Astrocyte (in vitro differentiated cells and primary cell): ENCODE measurements at regions not wholly inside any gene's neighbourhood (a gene's known extent, or its start where the extent isn't known, plus 50 kb on each side); places are given as distances from the start of the nearest gene placed in this dataset.
A peak's percentile ranks its signal among the peaks of the same experiment; 100 is the strongest.

Source experiments
- DNase-seq: peaks from one replicate; pipeline ENCODE4 v3.0.0-alpha.2; 2010; ENCODE audit warnings: low read depth
- FAIRE-seq: peaks from 2 replicates; lab custom pipeline; 2011; peaks lifted over from hg19 to GRCh38; lab: Jason Lieb, UNC
- H2AFZ ChIP-seq: 2 replicates; pipeline ENCODE4 v1.6.0; 2012; ENCODE audit warnings: low read depth, low read length, inconsistent platforms
- H3K27ac ChIP-seq: 2 replicates; pipeline ENCODE4 v1.5.1; 2011; ENCODE audit warnings: low read depth, low read length, inconsistent platforms
- H3K27me3 ChIP-seq: 2 replicates; pipeline ENCODE4 v1.6.0; 2011; ENCODE audit warnings: low read length, inconsistent platforms; ENCODE audit not compliant: insufficient read depth
- H3K36me3 ChIP-seq: 2 replicates; pipeline ENCODE4 v1.5.1; 2011; ENCODE audit warnings: low read length, inconsistent platforms; ENCODE audit not compliant: insufficient read depth
- H3K4me1 ChIP-seq: 2 replicates; pipeline ENCODE4 v1.5.1; 2011; ENCODE audit warnings: low read length, inconsistent platforms; ENCODE audit not compliant: insufficient read depth
- H3K4me2 ChIP-seq: 2 replicates; pipeline ENCODE4 v1.6.0; 2012; ENCODE audit warnings: low read length, inconsistent platforms
- H3K4me3 ChIP-seq: 2 replicates; pipeline ENCODE4 v1.5.1; 2011; ENCODE audit warnings: low read depth, mild to moderate bottlenecking, low read length, inconsistent platforms; ENCODE audit not compliant: insufficient read depth
- H3K79me2 ChIP-seq: 2 replicates; pipeline ENCODE4 v1.6.0; 2012; ENCODE audit warnings: mild to moderate bottlenecking, low read length, inconsistent platforms; ENCODE audit not compliant: insufficient read depth
- H3K9ac ChIP-seq: 2 replicates; pipeline ENCODE4 v1.6.0; 2012; ENCODE audit warnings: mild to moderate bottlenecking, low read length, inconsistent platforms
- H3K9me3 ChIP-seq: 2 replicates; pipeline ENCODE4 v1.5.1; 2012; ENCODE audit warnings: low read depth, mild to moderate bottlenecking, low read length, inconsistent platforms; ENCODE audit not compliant: insufficient read depth
- H4K20me1 ChIP-seq: 2 replicates; pipeline ENCODE4 v1.6.0; 2012; ENCODE audit warnings: low read length, inconsistent platforms; ENCODE audit not compliant: insufficient read depth
- H3K27ac Mint-ChIP-seq: one replicate; pipeline ENCODE4 v1.8.0; 2021; ENCODE audit warnings: mild to moderate bottlenecking, mixed read lengths; ENCODE audit not compliant: unreplicated experiment
- H3K27me3 Mint-ChIP-seq: one replicate; pipeline ENCODE4 v1.8.0; 2021; ENCODE audit warnings: low read depth, mixed read lengths; ENCODE audit not compliant: unreplicated experiment
- H3K36me3 Mint-ChIP-seq: one replicate; pipeline ENCODE4 v1.8.0; 2021; ENCODE audit warnings: low read depth, mixed read lengths; ENCODE audit not compliant: unreplicated experiment
- H3K4me1 Mint-ChIP-seq: one replicate; pipeline ENCODE4 v1.8.0; 2021; ENCODE audit warnings: low read depth, mixed read lengths; ENCODE audit not compliant: unreplicated experiment
- H3K4me3 Mint-ChIP-seq: one replicate; pipeline ENCODE4 v1.8.0; 2021; ENCODE audit warnings: mild to moderate bottlenecking, moderate library complexity, mixed read lengths; ENCODE audit not compliant: unreplicated experiment
- H3K9me3 Mint-ChIP-seq: one replicate; pipeline ENCODE4 v1.8.0; 2021; ENCODE audit warnings: mild to moderate bottlenecking, mixed read lengths; ENCODE audit not compliant: unreplicated experiment
- EZH2 ChIP-seq: IDR thresholded peaks from 2 replicates; pipeline ENCODE4 v1.6.1; 2012; ENCODE audit warnings: mild to moderate bottlenecking, low read length, inconsistent platforms; ENCODE audit not compliant: insufficient read depth
- TF ChIP-seq, protein P1 (sequence below): IDR thresholded peaks from 2 replicates; pipeline ENCODE4 v1.5.1; 2011; ENCODE audit warnings: low read depth, mild to moderate bottlenecking, inconsistent platforms, low read length, moderate library complexity; ENCODE audit not compliant: insufficient read depth

DNA sequence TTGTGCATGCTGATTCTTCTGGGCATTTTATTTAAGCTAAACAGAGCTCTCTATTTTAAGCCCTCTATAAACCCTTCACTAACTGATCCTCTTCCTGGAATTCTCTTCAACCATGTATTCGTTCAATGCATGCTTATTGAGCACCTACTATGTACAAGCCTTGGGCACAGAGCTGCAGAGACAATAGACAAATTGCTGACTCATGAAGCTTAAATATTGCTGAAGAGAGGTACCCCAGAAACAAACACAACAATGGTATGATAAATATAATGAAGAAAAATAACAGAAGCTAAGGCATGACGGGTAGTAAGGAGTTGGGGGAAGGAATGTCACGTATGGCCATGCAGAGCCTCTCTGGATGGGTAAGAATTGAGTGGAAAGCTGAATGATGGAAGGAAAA lies 222.2 kb downstream of the PPARGC1A start:
- Histone ChIP-seq H2AFZ (no peak overlapping the region), H3K27ac (no peak overlapping the region), H3K4me3 (no peak overlapping the region), H4K20me1 (no peaks in the 10 kb centered on the region), H3K79me2 (no peaks in the 10 kb centered on the region), H3K4me2 (no peak overlapping the region), H3K27me3 (no peaks in the 10 kb centered on the region), H3K9ac (no peak overlapping the region), H3K4me1 (no peaks in the 10 kb centered on the region), H3K9me3 (no peaks in the 10 kb centered on the region), H3K36me3 (no peaks in the 10 kb centered on the region)
- Mint-ChIP-seq H3K4me3 (no peak overlapping the region), H3K9me3 (no peaks in the 10 kb centered on the region), H3K36me3 (no peaks in the 10 kb centered on the region), H3K27ac (no peak overlapping the region), H3K27me3 (peaks cover 2% of the 10 kb centered on the region), H3K4me1 (no peaks in the 10 kb centered on the region)
- DNase-seq = no peak
- TF ChIP-seq EZH2 = no peak
- TF ChIP-seq, protein P1, sequence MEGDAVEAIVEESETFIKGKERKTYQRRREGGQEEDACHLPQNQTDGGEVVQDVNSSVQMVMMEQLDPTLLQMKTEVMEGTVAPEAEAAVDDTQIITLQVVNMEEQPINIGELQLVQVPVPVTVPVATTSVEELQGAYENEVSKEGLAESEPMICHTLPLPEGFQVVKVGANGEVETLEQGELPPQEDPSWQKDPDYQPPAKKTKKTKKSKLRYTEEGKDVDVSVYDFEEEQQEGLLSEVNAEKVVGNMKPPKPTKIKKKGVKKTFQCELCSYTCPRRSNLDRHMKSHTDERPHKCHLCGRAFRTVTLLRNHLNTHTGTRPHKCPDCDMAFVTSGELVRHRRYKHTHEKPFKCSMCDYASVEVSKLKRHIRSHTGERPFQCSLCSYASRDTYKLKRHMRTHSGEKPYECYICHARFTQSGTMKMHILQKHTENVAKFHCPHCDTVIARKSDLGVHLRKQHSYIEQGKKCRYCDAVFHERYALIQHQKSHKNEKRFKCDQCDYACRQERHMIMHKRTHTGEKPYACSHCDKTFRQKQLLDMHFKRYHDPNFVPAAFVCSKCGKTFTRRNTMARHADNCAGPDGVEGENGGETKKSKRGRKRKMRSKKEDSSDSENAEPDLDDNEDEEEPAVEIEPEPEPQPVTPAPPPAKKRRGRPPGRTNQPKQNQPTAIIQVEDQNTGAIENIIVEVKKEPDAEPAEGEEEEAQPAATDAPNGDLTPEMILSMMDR = no peak
- FAIRE-seq = no peak

DNA sequence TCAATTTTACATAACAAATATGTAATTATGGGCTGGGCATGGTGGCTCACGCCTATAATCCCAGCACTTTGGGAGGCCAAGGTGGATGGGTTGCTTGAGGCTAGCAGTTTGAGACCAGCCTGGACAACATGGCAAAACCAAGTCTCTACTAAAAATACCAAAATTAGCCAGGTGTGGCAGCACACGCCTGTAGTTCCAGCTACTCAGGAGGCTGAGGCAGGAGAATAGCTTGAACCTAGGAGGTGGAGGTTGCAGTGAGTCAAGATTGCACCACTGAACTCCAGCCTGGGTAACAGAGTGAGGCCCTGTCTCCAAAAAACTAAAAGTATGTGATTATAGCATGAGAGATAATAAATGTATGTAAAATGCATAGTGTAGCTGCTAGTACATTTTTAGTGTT lies 229.0 kb downstream of the PPARGC1A start:
- H2AFZ ChIP-seq = no peak overlapping the region
- H3K4me3 Mint-ChIP-seq = no peak overlapping the region
- H3K36me3 ChIP-seq = no peaks in the 10 kb centered on the region
- no peaks in the 10 kb centered on the region for H3K79me2 ChIP-seq
- no peaks in the 10 kb centered on the region for H3K9me3 ChIP-seq
- DNase-seq (no peak), FAIRE-seq (no peak)
- no peaks in the 10 kb centered on the region for H3K4me1 ChIP-seq
- no peaks in the 10 kb centered on the region for H4K20me1 ChIP-seq
- no peaks in the 10 kb centered on the region for H3K27me3 ChIP-seq
- no peaks in the 10 kb centered on the region for H3K4me1 Mint-ChIP-seq
- no peak overlapping the region for H3K27ac Mint-ChIP-seq
- H3K9ac ChIP-seq = no peak overlapping the region
- peaks cover 2% of the 10 kb centered on the region for H3K27me3 Mint-ChIP-seq
- no peak overlapping the region for H3K4me3 ChIP-seq
- H3K9me3 Mint-ChIP-seq = no peaks in the 10 kb centered on the region
- no peaks in the 10 kb centered on the region for H3K36me3 Mint-ChIP-seq
- no peak overlapping the region for H3K4me2 ChIP-seq
- H3K27ac ChIP-seq = no peak overlapping the region
- TF ChIP-seq EZH2 = no peak
- TF ChIP-seq, protein P1 = no peak

DNA sequence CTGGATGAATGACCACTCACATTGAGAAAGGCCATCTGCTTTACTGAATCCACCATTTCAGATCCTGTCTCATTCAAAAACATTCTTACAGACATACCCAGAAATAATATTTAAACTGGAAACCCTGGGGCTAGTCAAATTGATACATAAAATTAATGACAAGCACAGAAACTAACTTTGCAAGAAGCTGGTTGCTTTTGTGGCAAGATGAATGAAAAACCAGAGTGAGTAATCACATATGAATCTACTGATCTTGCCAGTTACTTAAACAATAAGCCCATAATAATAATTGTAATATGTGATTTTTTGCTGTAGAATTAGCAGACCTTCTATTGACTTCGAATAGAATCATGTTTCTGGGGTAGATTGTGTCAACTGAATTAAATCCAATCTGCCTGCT lies 235.1 kb downstream of the PPARGC1A start:
- Histone ChIP-seq H3K36me3 (no peaks in the 10 kb centered on the region), H3K27me3 (no peaks in the 10 kb centered on the region), H3K9me3 (no peaks in the 10 kb centered on the region), H4K20me1 (no peaks in the 10 kb centered on the region), H3K4me2 (no peak overlapping the region), H3K79me2 (no peaks in the 10 kb centered on the region), H3K4me1 (no peaks in the 10 kb centered on the region), H3K27ac (no peak overlapping the region), H3K4me3 (no peak overlapping the region), H2AFZ (no peak overlapping the region), H3K9ac (no peak overlapping the region)
- FAIRE-seq (no peak), DNase-seq (peak; percentile 66)
- Mint-ChIP-seq H3K4me3 (no peak overlapping the region), H3K27me3 (no peaks in the 10 kb centered on the region), H3K9me3 (no peaks in the 10 kb centered on the region), H3K27ac (no peak overlapping the region), H3K36me3 (no peaks in the 10 kb centered on the region), H3K4me1 (peaks cover 3% of the 10 kb centered on the region)
- TF ChIP-seq EZH2 = no peak
- TF ChIP-seq, protein P1 = no peak
